Activated CD8-positive, alpha-beta memory T cell treated with anti-CD3 and anti-CD28 coated beads for 36 hours (primary cell): ENCODE measurements at regions not wholly inside any gene's neighbourhood (a gene's known extent, or its start where the extent isn't known, plus 50 kb on each side); places are given as distances from the start of the nearest gene placed in this dataset.

Experiments used
- CTCF ChIA-PET: fragments of 350-600 bp; sonication (Branson Sonifier 250); formaldehyde crosslinking; loops from one replicate; lab custom pipeline; 2021; ENCODE audit warnings: antibody characterized with exemption; lab: Charles Lee
- POLR2A ChIA-PET: fragments of 350-600 bp; sonication (Branson Sonifier 250); formaldehyde crosslinking; loops from one replicate; lab custom pipeline; 2021; ENCODE audit warnings: antibody characterized with exemption; lab: Charles Lee

DNA sequence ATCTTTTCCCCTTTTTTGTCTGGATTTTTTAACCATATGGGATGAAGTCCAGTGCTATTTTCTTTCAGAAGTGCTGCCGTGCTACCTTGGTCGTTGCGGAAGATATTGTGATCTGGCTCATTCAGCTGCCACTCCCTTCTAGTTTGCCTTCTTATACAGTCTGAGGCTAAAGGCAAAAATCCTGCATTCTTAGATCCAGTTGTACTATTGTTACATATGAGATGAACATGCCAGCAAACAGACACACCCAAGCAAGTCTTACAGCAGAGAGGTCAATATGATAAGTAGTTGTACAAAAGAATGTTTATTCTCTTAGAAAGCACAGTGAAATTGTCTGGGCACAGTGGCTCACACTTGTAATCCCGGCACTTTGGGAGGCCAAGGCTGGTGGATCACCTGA, 108.0 kb upstream of the COX10 start:
- ChIA-PET POLR2A (no interaction called here), CTCF (no interaction called here)

DNA sequence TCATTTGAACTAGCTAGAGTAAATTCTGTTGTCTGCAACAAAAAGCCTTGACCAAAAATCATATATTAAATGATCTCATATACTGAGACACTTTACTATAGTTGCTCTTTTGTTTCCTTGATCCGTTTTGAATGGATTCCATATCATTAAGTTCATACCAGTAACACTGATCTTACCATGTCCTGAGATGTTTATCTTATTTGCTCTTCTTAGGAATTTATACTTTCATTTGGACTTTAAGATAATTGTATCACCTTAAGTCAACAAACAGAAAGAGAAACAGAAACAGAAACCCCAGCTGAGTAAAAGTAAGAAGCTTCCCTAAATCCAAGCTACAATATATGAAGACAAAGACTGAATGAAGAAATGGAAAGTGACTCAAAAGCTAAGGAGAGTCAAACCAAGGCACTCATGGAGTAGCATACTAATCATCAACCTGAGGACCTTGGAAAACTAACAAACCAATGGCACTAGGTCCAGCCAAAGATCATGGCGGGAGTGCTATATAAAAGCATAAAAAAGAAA, 106.5 kb upstream of the COX10 start:
- POLR2A ChIA-PET, result no interaction called here
- CTCF ChIA-PET, result interaction anchor here (0.6 kb wide), 1 partner anchor 1973 kb away, joined by 4 read pairs; no protein-coding TSS in a partner anchor

DNA sequence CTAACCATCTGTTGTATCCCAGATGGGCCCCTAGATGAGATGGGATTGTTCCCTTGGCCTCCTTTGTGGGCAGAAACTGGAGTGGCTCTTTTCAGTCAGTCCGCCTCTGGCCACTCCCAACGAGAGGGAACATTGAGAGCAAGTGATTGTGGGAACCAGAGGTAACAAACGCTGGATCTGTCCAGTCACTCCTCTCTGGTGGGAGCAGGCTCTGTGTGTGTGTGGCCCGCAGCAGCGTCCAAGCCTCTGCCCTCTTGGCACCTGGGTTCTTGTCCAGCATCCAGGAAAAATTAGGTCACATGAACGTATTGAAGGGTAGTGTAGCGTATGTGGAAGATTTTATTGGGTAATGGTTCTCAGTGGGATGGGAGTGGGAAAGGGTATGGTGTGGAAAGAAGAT, 101.9 kb upstream of the COX10 start:
- ChIA-PET POLR2A (no interaction called here), CTCF (no interaction called here)

DNA sequence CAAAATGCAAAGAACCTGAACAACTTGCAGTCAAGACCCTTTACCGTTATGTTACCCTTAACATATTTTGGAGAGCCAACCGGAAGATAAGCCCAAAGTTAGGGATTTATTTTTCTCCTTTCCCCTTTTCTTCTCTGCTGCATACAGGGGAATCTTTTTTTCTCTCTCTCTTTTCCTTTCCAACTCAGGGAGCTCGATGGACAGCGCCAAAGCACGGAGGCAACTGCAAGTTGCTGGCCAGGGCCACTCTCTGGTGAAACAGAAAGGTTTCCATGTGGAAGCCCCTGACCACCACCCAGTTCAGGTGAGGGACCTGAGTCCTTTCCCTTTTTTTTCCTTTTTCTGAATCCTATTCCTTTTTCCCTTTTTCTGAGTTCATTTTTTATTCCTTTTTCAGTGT, 98.8 kb upstream of the COX10 start:
- ChIA-PET POLR2A (no interaction called here), CTCF (no interaction called here)

DNA sequence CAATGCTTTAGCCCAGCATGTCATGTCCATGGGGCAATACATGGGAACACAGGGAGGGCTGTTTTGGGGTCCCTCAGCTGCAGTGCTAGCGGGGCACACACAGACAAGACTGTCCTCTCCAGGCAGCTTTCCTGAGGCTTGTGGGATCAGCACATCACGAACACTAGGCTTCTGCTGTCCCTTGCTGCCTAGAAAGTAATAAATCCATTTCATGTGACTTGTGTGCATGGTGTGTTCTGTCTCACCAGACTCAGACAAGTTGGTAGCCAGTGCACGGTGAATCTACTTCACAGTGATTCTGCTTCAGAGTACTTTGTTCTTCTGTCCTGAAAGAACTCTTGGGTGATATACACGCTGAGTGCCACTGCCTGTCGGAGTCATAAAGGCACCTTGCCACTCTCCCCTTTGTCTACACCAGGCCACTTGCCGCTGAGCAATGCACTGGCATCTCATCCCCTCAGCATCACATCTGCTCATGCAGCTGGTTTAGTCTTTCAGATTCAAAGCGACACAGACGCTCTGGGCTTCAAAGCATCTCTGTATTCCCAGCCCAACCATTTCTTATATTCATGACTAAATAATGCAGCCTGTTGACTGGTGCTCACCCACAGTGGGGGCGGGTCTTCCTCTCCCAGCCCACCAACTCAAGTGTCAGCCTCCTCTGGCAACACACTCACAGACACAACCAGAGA, 95.2 kb upstream of the COX10 start:
- CTCF ChIA-PET, result no interaction called here
- POLR2A ChIA-PET, result no interaction called here

DNA sequence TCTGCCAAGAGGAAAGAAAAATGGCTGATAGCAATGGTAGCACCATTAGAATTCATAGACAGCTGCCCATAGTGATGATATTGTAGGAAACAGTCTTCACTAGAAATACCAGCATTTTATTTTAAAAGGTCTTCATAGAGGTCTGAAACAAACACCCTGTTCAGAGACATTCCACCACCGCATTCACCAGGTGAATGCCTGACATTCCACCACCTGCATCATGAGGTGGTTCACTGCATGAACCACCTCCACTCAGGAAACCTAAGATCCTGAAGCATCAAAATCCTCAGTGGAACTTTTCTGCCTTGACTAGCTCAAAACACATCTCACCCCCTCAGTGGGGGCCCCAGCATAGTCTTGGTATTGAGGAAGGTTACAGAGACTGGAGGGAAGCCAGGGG, 91.5 kb upstream of the COX10 start:
- POLR2A ChIA-PET, result no interaction called here
- CTCF ChIA-PET, result no interaction called here

DNA sequence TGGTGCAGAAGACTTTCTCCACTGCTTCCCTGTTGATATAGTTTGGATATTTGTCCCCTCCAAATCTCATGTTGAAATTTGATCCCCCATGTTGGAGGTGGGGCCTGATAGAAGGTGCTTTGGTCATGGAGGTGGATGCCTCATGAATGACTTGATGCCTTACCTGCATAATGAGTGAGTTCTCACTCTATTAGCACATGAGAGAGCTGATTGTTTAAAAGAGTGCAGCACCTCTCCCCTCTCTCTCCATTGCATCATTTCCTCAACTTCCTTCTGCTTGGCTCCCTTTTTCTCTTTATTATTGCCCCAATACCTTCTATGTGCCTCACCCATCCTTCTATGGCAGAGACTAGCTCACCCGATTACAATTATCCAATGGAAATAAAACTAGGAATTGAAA, 90.8 kb upstream of the COX10 start:
- POLR2A ChIA-PET, result no interaction called here
- CTCF ChIA-PET, result no interaction called here

DNA sequence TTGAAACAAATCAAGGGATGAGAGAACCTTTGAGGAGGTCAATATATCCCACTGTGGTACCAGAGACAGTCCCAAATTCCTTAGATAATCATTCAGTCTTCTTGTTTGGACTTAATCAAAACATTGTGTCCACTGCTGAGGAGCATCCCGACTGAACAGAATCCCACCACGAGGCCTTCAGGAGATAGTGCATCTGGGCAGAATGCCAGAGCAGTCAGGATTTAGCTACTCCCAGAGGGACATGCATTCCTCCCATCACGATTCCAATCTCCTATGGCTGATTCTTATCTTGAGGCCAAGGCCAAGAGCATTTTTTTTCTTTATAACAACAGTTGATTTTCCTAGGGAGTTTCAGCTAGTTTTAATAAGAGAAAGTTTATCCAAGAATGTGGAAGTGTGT, 87.4 kb upstream of the COX10 start:
- ChIA-PET CTCF (no interaction called here), POLR2A (no interaction called here)

DNA sequence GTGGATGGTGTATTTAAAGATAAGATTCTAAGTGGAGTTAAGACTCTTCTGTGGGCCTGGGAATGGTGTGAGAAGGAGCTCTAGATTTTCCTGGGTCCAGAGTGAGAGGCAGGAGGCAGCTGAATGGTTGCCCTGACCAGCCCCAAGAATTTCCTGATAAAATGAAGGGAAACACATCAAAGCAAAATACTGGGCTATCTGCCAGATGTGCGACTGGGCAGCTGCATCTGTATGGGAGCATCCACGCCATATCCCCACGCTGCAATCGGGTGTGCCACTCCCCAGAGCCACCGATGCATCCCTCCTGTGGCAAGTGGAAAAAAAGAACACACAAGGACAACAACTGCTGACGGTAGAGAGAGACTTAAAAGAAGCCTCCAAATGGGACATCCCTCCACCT, 84.3 kb upstream of the COX10 start:
- ChIA-PET CTCF (interaction anchor here (0.6 kb wide), 1 partner anchor 1554 kb away, joined by 3 read pairs; no protein-coding TSS in a partner anchor), POLR2A (no interaction called here)

DNA sequence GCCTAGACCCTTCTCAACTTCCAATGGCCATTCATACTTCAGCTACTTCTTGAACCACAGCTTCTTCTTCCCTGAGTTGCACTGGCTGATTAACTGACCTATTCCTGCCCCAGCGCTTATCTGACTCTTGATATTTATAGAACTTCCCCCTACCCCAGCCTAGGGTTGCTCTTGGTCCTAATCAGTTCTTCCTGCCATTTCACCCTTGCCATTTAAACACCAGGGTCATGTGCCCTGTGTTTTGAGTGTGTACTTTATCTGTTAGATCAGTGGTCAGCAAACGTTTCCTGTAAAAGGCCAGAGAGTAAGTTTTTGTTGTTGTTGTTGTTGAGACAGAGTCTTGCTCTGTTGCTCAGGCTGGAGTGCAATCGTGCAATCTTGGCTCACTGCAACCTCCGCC, 82.4 kb upstream of the COX10 start:
- CTCF ChIA-PET, result no interaction called here
- POLR2A ChIA-PET, result no interaction called here

DNA sequence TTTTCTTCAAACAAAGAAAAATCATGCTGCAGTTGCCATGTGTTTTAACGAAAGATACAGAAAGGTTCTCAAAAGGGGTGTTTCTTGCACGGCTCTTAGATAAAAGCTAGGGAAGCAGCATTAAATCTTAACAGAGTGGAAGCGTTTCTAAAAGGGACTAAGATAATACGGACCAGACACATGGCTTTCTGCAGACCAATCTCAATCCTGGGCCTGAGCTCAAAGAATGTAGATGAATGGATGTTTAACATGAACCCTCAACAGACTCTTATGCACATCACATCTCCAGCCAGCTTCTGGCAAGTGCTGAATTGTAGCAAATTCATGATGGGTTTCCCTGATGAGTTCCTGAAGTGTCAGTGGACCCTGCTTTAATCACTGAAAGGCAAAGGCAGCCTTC, 80.2 kb upstream of the COX10 start:
- ChIA-PET CTCF (no interaction called here), POLR2A (no interaction called here)

DNA sequence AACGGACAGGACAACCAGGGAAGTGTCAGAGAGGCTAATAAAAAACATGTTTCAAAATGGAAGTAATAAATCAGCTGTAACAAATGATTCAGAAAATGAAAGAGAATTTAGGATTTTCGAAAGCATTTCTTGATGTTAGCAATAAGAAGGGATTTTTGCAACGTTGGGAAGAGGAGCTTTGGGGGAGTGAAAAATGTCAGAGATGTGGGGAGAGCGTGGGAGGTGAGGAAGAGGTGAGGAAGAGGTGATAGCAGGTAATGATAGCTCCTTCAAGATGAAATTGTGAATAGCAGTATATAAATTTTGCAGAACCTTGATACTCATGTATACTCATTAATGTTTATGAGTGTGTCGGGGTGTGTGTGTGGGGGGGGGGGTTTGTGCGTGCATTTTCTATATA, 76.2 kb upstream of the COX10 start:
- ChIA-PET POLR2A (interaction anchor here (0.6 kb wide), 1 partner anchor 48 kb away, joined by 3 read pairs; no protein-coding TSS in a partner anchor), CTCF (no interaction called here)

DNA sequence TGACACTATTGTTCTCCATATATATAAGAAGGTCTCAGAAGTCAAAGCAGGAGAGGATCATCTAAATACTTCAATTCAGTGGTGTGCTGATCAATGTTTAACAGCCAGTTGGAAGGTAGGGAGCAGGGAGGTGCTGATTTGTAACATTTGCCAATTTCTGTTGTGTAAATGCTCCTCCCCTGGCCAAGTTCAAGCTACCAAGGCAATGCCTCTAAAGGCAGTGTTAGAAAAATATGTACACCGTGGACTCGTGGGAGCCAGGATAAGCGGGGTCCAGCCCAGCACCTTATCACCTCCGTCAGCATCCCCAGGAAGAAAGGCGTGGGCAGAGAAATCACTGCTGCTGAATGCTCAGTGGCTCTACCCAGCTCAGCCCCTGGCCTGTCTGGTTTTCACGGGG, 75.3 kb upstream of the COX10 start:
- CTCF ChIA-PET, result interaction anchor here (1.2 kb wide), 1 partner anchor 54 kb away, joined by 3 read pairs; no protein-coding TSS in a partner anchor
- POLR2A ChIA-PET, result no interaction called here

DNA sequence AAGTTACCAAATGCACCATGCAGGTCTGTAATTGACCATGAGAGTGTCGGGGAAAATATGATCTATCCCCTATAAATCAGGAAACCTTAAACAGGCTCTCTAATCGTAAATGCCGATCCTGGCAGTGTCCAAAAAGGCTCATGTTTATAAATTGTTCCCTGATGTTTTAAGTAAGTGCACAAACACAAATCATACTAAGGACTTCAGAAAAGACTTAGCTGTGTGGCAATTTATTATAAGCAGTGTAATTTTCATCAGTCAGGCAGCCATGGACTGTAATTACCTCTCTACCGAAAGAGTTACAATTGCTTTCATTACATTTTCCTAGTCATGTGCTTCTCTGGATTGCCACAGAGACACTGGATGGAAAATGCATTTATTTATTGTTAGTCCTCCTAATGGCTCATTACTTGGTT, 73.4 kb upstream of the COX10 start:
- ChIA-PET CTCF (no interaction called here), POLR2A (no interaction called here)

DNA sequence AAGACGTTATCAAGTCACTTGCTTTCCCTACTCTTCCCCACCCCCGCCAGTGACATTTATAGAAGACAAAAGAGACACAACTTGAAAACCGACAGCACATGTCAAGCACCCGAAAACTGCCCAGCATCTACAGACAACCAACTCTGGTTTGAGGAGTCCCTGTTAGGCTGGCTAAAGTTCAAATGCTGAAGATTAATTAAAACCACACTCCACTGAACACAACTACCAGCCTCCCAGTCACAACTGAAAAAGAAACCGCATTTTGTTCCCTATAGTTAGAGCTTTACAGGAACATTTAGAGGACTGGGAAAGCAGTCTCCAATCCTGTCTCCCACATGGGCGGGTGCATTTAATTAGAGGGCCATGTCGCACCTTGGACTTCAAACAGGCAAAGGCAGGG, 73.0 kb upstream of the COX10 start:
- CTCF ChIA-PET, result no interaction called here
- POLR2A ChIA-PET, result interaction anchor here (0.7 kb wide), 1 partner anchor 24 kb away, joined by 3 read pairs; no protein-coding TSS in a partner anchor

DNA sequence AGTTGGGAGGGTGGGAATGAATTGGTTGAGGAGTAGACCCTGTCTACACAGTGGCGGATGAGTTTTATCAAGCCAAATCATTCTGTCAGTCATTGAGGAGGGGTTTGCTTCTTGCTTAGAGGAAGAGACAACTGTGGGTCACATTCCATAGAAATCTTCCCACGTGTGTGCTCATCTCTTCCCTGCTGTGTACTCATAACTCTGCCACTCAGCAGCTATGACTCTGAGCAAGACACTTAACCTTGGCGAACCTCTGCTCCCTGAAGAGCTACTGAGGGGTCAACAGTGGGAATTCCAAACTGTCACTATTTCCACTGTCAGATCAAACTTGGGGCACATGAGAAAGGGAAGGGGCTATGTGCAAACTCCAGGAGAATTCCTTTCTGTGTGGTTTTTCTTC, 72.6 kb upstream of the COX10 start:
- ChIA-PET POLR2A (interaction anchor here (0.7 kb wide), 1 partner anchor 25 kb away, joined by 3 read pairs; no protein-coding TSS in a partner anchor), CTCF (no interaction called here)

DNA sequence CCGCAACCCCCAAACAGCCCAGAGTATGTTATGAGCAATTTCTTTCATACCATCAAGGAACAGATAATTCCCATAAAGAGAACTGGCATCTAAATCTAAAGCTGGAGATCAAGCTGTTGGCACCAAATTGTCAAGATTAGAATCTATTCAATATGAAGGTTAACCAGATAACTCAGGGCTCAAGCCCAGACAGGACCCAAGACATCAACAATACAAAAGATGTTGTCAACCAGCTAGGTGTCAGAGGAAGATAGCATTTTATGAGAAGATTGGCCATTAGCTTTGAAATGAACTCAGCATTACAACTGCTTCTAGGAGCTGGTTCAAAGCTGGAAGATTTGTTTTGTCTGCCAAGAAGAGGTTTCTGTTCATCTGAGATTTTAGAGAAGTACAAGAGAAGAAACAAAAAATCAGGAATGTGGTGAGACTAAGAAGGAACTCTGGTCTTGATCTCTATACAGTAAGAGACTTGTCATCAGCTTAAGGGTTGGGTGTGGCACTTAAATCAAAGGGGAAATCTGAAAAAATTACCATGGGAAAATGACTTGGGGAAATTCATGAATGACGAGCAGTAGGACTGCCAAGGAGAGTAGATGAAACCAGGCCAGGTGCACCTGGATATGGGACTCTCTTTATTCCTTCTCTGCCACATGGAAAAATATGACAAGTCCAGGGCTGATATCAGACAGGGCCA, 64.2 kb upstream of the COX10 start:
- POLR2A ChIA-PET, result no interaction called here
- CTCF ChIA-PET, result no interaction called here

DNA sequence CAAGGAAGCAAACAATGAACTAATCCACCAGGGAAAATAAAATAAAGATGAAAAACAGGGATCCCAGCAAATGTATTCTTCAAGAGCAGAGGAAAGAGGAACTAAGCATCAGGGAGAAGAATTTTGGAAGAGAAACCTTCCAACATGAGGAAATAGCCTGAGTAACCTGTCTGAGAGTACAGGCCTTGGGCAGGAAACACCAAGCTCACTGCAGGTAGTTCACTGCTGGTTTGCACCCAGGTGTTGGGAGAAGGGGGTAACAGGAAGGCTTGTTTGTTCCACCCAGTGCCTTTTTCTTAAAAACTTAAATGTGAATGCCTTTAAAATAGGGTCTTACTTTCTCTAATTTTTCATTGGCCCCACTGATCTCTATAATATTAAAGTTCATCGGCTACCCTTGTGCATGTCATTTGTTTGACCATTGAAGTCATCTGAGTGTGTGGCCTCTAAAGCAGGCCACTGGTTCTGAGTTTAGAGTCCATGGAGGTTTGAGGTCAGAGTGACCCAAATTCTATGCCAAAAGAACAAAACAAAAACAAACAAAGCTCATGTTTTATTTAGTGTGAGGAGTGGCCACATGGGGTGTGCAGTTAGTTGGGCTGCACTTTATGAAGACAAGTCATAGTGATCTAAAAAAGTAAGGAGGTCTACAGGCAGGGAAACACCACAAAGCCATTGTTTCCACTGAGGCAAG, 62.9 kb upstream of the COX10 start:
- ChIA-PET POLR2A (no interaction called here), CTCF (no interaction called here)

DNA sequence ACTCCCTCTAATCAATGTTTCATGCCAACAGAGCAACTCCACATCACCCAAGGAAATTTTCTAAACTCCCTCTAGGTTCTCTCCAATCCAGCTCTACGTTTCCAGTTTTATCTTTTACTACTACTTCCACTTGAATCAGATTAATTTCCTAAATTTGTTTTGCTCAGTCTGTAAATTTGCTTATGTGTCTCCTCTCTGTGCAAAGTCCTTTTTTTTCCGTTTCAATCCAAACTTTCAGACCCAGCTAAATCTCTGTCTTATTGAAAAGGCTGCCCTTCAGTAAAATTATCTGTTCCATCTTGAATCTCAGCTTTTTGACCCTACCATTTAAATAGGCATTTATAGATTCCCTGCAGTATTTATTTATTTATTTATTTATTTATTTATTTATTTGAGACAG, 61.4 kb upstream of the COX10 start:
- ChIA-PET CTCF (no interaction called here), POLR2A (no interaction called here)

DNA sequence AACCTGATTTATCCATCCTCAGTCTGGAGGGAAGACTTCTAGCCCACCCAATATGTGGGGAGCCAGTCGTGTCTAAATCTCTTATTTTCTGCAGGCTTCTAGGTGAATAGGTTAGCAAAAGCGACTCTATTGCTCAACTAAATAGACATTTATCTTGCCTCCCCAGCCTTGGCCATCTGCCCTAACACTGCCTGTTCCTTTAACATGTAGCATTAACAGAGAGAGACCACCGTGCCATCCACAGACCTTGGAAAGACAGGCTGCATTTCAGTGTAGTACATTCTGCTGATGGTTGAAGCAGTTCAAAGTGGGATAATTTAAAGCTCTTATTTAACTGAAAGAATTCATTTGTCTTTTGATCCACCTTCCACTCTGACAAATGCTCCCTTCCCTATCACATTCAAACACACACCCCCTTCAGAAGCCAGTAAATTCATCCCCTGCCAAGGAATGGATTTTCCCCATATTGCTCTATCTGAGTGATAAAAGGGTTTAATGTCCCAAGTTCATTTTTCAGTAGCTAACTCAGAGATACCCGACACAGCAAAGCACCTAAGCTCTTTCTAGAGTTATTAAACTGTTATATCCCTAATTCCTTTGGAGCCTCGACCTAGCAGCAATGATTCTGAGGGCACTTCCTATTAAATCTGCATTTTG, 58.1 kb upstream of the COX10 start:
- POLR2A ChIA-PET, result no interaction called here

More for the DNA sequence above, 58.1 kb upstream of the COX10 start:
- CTCF ChIA-PET, result interaction anchor here (0.6 kb wide), 1 partner anchor 9 kb away, joined by 4 read pairs; no protein-coding TSS in a partner anchor
